Esophagus squamous epithelium (tissue), 4 donors: ENCODE measurements at regions not wholly inside any gene's neighbourhood (a gene's known extent, or its start where the extent isn't known, plus 50 kb on each side); places are given as distances from the start of the nearest gene placed in this dataset.

Source experiments
- CTCF ChIP-seq, 6 experiments: fragments of 450-650 bp in 4 of 6; fragments of 200-600 bp in 2 of 6; sonication (generic) in 2 of 6; IDR thresholded peaks; one replicate each; pipeline ENCODE4 v1.5.1; 2016 to 2019; ENCODE audit warnings: antibody characterized with exemption in 6 of 6, mild to moderate bottlenecking in 4 of 6, moderate library complexity in 4 of 6
- POLR2A ChIP-seq, 4 donors: fragments of 450-650 bp; IDR thresholded peaks; one replicate each; pipeline ENCODE4 v1.6.1; 2017; ENCODE audit warnings: antibody characterized with exemption in 4 of 4, mild to moderate bottlenecking in 4 of 4, moderate library complexity in 3 of 4

GRCh38 chr6:156717542-156717941 is 59.6 kb upstream of the ARID1B start:
- TF ChIP-seq CTCF (IDR thresholded peaks at IDR 0.05) (no peak), POLR2A (IDR thresholded peaks at IDR 0.05) (no peak)
